Type B pancreatic cell (in vitro differentiated cells): ENCODE measurements at regions not wholly inside any gene's neighbourhood (a gene's known extent, or its start where the extent isn't known, plus 50 kb on each side); places are given as distances from the start of the nearest gene placed in this dataset.
"Not testable (repeated sequence)": the region's sequence is repeated elsewhere in the genome, so short reads cannot be mapped to it uniquely, and the experiment has no call there.

Experiments used
- DNase-seq: peaks from one replicate; pipeline ENCODE4 v3.0.0; 2021; ENCODE audit warnings: mixed read lengths; ENCODE audit not compliant: unreplicated experiment; ENCODE audit errors: extremely low spot score
- H3K27ac Mint-ChIP-seq: 2 replicates; pipeline ENCODE4 v1.8.0; 2021; ENCODE audit warnings: mild to moderate bottlenecking, mixed read lengths
- H3K27me3 Mint-ChIP-seq: 2 replicates; pipeline ENCODE4 v1.8.0; 2021; ENCODE audit warnings: mixed read lengths
- H3K36me3 Mint-ChIP-seq: 2 replicates; pipeline ENCODE4 v1.8.0; 2021; ENCODE audit warnings: mixed read lengths
- H3K4me1 Mint-ChIP-seq: one replicate; pipeline ENCODE4 v1.8.0; 2021; ENCODE audit warnings: mixed read lengths; ENCODE audit not compliant: unreplicated experiment
- H3K4me3 Mint-ChIP-seq: 2 replicates; pipeline ENCODE4 v1.8.0; 2021; ENCODE audit warnings: mild to moderate bottlenecking, mixed read lengths
- H3K9me3 Mint-ChIP-seq: 2 replicates; pipeline ENCODE4 v1.8.0; 2021; ENCODE audit warnings: mixed read lengths
- CTCF ChIP-seq: fragments of 200-600 bp; sonication (generic); conservative IDR thresholded peaks from 2 replicates; pipeline ENCODE4 v1.5.0; 2021; ENCODE audit warnings: antibody characterized with exemption, mild to moderate bottlenecking

- no peak for TF ChIP-seq CTCF
- Mint-ChIP-seq H3K27me3 (peaks cover 40% of the 10 kb centered on the region), H3K4me1 (no peaks in the 10 kb centered on the region), H3K36me3 (no peaks in the 10 kb centered on the region), H3K4me3 (no peak overlapping the region), H3K9me3 (no peaks in the 10 kb centered on the region), H3K27ac (no peak overlapping the region)
- no peak for DNase-seq
Observed at GRCh38 chr3:43818229-43818628, 127.5 kb downstream of the ABHD5 start.

- Mint-ChIP-seq H3K9me3 (peaks cover 6% of the 10 kb centered on the region), H3K4me1 (no peaks in the 10 kb centered on the region), H3K36me3 (no peaks in the 10 kb centered on the region), H3K4me3 (no peak overlapping the region), H3K27ac (no peak overlapping the region), H3K27me3 (peaks cover 12% of the 10 kb centered on the region)
- TF ChIP-seq CTCF: no peak
- no peak for DNase-seq
Observed at GRCh38 chr3:43838009-43838758, 147.4 kb downstream of the ABHD5 start.

DNA sequence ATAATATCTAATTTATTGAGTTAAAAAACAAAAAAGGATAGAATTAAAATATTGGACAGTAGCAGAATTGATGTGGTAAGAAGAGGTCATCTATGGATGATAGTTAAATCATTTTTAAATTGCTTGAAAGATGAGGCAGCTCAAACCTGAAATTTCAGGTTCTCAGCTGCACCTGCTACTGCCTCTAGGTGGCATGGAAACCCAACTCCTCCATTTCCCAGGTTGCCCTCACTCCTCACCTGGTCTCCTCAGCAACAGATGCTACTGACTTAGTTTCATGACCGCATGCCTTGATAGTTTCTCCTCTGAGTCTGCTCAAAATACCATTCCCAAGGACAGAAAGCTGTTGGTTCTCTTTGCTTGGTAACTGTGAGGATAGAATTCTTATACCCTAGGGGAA, 148.1 kb downstream of the ABHD5 start:
- no peaks in the 10 kb centered on the region for H3K36me3 Mint-ChIP-seq

DNA sequence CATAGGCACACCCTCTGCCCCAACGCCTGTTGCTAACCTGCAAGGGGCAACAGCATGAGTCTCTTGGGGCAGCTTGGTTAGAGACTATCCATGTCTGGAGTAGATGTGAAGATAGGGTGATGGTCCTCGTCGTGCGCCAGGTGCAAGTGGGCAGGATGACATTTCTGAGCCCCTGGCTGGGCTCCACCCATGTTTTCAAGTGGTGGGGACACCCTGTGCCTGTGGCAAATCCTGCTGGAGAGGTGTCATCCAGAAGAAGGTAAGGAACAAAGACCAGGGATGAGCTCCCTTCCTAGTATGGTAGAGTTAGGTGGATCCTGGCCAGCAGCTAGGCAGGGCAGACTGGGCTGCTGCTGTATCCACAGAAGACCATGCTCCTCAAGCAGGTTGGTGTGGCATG, 152.6 kb downstream of the ABHD5 start:
- Mint-ChIP-seq H3K4me3 (no peak overlapping the region), H3K27me3 (peaks cover 17% of the 10 kb centered on the region), H3K9me3 (peaks cover 8% of the 10 kb centered on the region), H3K27ac (no peak overlapping the region), H3K4me1 (no peaks in the 10 kb centered on the region), H3K36me3 (no peaks in the 10 kb centered on the region)
- DNase-seq: no peak
- no peak for TF ChIP-seq CTCF

More for the DNA sequence above, 148.1 kb downstream of the ABHD5 start:
- no peaks in the 10 kb centered on the region for H3K4me1 Mint-ChIP-seq
- H3K27ac Mint-ChIP-seq: no peak overlapping the region
- peaks cover 6% of the 10 kb centered on the region for H3K9me3 Mint-ChIP-seq
- DNase-seq: no peak
- H3K4me3 Mint-ChIP-seq: no peak overlapping the region
- H3K27me3 Mint-ChIP-seq: peaks cover 15% of the 10 kb centered on the region
- no peak for TF ChIP-seq CTCF

- Mint-ChIP-seq H3K9me3 (peaks cover 8% of the 10 kb centered on the region), H3K36me3 (no peaks in the 10 kb centered on the region), H3K27ac (no peak overlapping the region), H3K4me3 (no peak overlapping the region), H3K4me1 (no peaks in the 10 kb centered on the region), H3K27me3 (peaks cover 17% of the 10 kb centered on the region)
- DNase-seq: no peak
- no peak for TF ChIP-seq CTCF
Observed at GRCh38 chr3:43844757-43845156, 154.0 kb downstream of the ABHD5 start.

DNA sequence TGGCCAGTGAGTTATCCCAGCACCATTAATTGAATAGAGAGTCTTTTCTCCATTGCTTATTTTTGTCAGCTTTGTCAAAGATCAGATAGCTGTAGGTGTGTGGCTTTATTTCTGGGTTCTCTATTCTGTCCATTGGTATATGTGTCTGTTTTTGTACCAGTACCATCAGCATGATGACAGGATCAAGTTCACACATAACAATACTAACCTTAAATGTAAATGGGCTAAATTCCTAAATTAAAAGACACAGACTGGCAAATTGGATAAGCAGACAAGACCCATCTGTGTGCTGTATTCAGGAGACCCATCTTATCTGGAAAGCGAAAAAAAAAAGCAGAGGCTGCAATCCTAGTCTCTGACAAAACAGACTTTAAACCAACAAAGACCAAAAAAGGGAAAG, 154.8 kb downstream of the ABHD5 start:
- H3K27me3 Mint-ChIP-seq: peaks cover 19% of the 10 kb centered on the region
- H3K27ac Mint-ChIP-seq, H3K36me3 Mint-ChIP-seq, H3K4me3 Mint-ChIP-seq, H3K4me1 Mint-ChIP-seq, H3K9me3 Mint-ChIP-seq, DNase-seq: not testable (repeated sequence)
